Panc1 (cell line): ENCODE measurements at regions not wholly inside any gene's neighbourhood (a gene's known extent, or its start where the extent isn't known, plus 50 kb on each side); places are given as distances from the start of the nearest gene placed in this dataset.

Source experiments
- ATAC-seq: fragments of 200-7000 bp; cut with Tn5 transposase; 2 replicates; pipeline ENCODE4 v1.9.1; 2020; ENCODE audit warnings: mild to moderate bottlenecking, moderate library complexity
- BruUV-seq: library from RNA; stranded (reverse); fragments of 400-500 nt; replicated peaks from 2 replicates; lab custom pipeline; 2021; lab: Mats Ljungman, UMichigan
- CTCF ChIA-PET: fragments of 300-600 bp; sonication (Branson Sonifier 250); formaldehyde crosslinking; loops from one replicate; lab custom pipeline; 2022; ENCODE audit warnings: antibody characterized with exemption; lab: Charles Lee
- POLR2A ChIA-PET: fragments of 300-600 bp; sonication (Branson Sonifier 250); formaldehyde crosslinking; loops from one replicate; lab custom pipeline; 2022; ENCODE audit warnings: antibody characterized with exemption; lab: Charles Lee
- DNase-seq: peaks from one replicate; pipeline ENCODE4 v3.0.0-alpha.2; 2010; ENCODE audit warnings: low read depth, low spot score
- H3K27ac ChIP-seq: 2 replicates; pipeline ENCODE4 v1.5.1; 2011; ENCODE audit warnings: mild to moderate bottlenecking, low read length, inconsistent platforms
- H3K27me3 ChIP-seq: fragments of 200-500 bp; sonication (Bioruptor generic); 2 replicates; pipeline ENCODE4 v1.6.0; 2014; ENCODE audit warnings: low read length, inconsistent platforms; ENCODE audit not compliant: control insufficient read depth, insufficient read depth
- H3K36me3 ChIP-seq: fragments of 200-500 bp; sonication (Bioruptor generic); 2 replicates; pipeline ENCODE4 v1.5.1; 2014; ENCODE audit warnings: inconsistent platforms, mild to moderate bottlenecking, low read length, moderate library complexity; ENCODE audit not compliant: control insufficient read depth, insufficient read depth
- H3K4me1 ChIP-seq: 2 replicates; pipeline ENCODE4 v1.5.1; 2011; ENCODE audit warnings: inconsistent platforms, mild to moderate bottlenecking, low read length, moderate library complexity; ENCODE audit not compliant: control insufficient read depth, insufficient read depth
- H3K4me3 ChIP-seq, 2 experiments: 2 replicates each; pipeline ENCODE4 v1.5.1; 2011 to 2012; ENCODE audit warnings: low read depth in 2 of 2, low read length in 2 of 2, mild to moderate bottlenecking in 2 of 2, inconsistent platforms in 1 of 2, moderate library complexity in 1 of 2
- H3K9me3 ChIP-seq: fragments of 200-500 bp; sonication (Bioruptor generic); 2 replicates; pipeline ENCODE4 v1.5.1; 2014; ENCODE audit warnings: low read depth, mild to moderate bottlenecking, inconsistent platforms, low read length, moderate library complexity; ENCODE audit not compliant: control insufficient read depth, insufficient read depth
- CTCF ChIP-seq: fragments of 450-650 bp; IDR thresholded peaks from 2 replicates; pipeline ENCODE4 v1.5.1; 2017; ENCODE audit warnings: mild to moderate bottlenecking
- POLR2AphosphoS5 ChIP-seq: IDR thresholded peaks from 2 replicates; pipeline ENCODE4 v1.6.1; 2012; ENCODE audit warnings: mild to moderate bottlenecking, low read depth, low read length, moderate library complexity
- REST ChIP-seq, 2 experiments: IDR thresholded peaks; 2 replicates each; pipeline ENCODE4 v1.6.1; 2011 to 2012; ENCODE audit warnings: low read depth in 2 of 2, control low read depth in 1 of 2, low read length in 1 of 2, mild to moderate bottlenecking in 1 of 2, moderate library complexity in 1 of 2; ENCODE audit not compliant: insufficient read depth in 1 of 2
- SIN3A ChIP-seq: IDR thresholded peaks from 2 replicates; pipeline ENCODE4 v1.6.1; 2012; ENCODE audit warnings: low read depth, mild to moderate bottlenecking, low read length, moderate library complexity, borderline replicate concordance; ENCODE audit not compliant: insufficient read depth
- TCF7L2 ChIP-seq: IDR thresholded peaks from 2 replicates; pipeline ENCODE4 v1.6.1; 2011; ENCODE audit warnings: mild to moderate bottlenecking, low read depth, low read length, inconsistent platforms
- in situ Hi-C: cut with HindIII; loops from 2 replicates; pipeline ENCODE4 v1.10.0; 2016; ENCODE audit warnings: low sequenced_read_pairs, low pct_unique_long_range_greater_than_20kb
- intact Hi-C: fragments of 100-400 bp; cut with micrococcal nuclease; formaldehyde crosslinking; loops from one replicate; pipeline ENCODE4 v1.10.0; 2022; ENCODE audit not compliant: unreplicated experiment

GRCh38 chr7:145582742-145583303 lies 533.8 kb upstream of the CNTNAP2 start:
- in situ Hi-C loops = no loop called here
- no peaks in the 10 kb centered on the region for H3K27me3 ChIP-seq
- BruUV-seq = no TSS peak
- H3K4me3 ChIP-seq = no peak overlapping the region
- POLR2A ChIA-PET = no interaction called here
- DNase-seq = no peak
- TF ChIP-seq SIN3A (no peak), CTCF (no peak), REST (IDR thresholded peaks at IDR 0.05; ENCODE audit: insufficient read depth in 1 of 2, low read depth in 2 of 2, low read length in 1 of 2) (no peak), POLR2AphosphoS5 (no peak), TCF7L2 (no peak)
- H3K4me1 ChIP-seq = no peaks in the 10 kb centered on the region
- intact Hi-C loops = no loop called here
- CTCF ChIA-PET = no interaction called here
- no peaks in the 10 kb centered on the region for H3K36me3 ChIP-seq
- no peak for ATAC-seq
- 0 out of 2 replicates have a peak, but pooled peaks cover 3% of the 10 kb centered on the region for H3K9me3 ChIP-seq
- no peak overlapping the region for H3K27ac ChIP-seq

GRCh38 chr7:145557805-145558204 lies 558.8 kb upstream of the CNTNAP2 start:
- DNase-seq = no peak
- no TSS peak for BruUV-seq
- no peaks in the 10 kb centered on the region for H3K36me3 ChIP-seq
- CTCF ChIA-PET = no interaction called here
- H3K4me3 ChIP-seq = no peak overlapping the region
- H3K9me3 ChIP-seq = no peaks in the 10 kb centered on the region
- no peak for ATAC-seq
- intact Hi-C loops (no loop called here), in situ Hi-C loops (no loop called here)
- POLR2A ChIA-PET = no interaction called here
- TF ChIP-seq CTCF (no peak), SIN3A (no peak), POLR2AphosphoS5 (no peak), REST (IDR thresholded peaks at IDR 0.05; ENCODE audit: insufficient read depth in 1 of 2, low read depth in 2 of 2, low read length in 1 of 2) (no peak), TCF7L2 (no peak)
- H3K4me1 ChIP-seq = no peaks in the 10 kb centered on the region
- H3K27me3 ChIP-seq = no peaks in the 10 kb centered on the region
- H3K27ac ChIP-seq = no peak overlapping the region
